H9 (cell line): ENCODE measurements at regions not wholly inside any gene's neighbourhood (a gene's known extent, or its start where the extent isn't known, plus 50 kb on each side); places are given as distances from the start of the nearest gene placed in this dataset.

Experiments used
- DNase-seq: peaks from one replicate; pipeline ENCODE4 v3.0.0-alpha.2; 2017
- H2AFZ ChIP-seq: one replicate; pipeline ENCODE4 v1.6.1; 2013; ENCODE audit warnings: mild to moderate bottlenecking, low read length, control low read depth, moderate library complexity
- H2AK5ac ChIP-seq: 2 replicates; pipeline ENCODE4 v1.6.1; 2013; ENCODE audit warnings: low read length, control low read depth, mixed read lengths; ENCODE audit not compliant: insufficient read length
- H2BK120ac ChIP-seq: one replicate; pipeline ENCODE4 v1.6.1; 2013; ENCODE audit warnings: low read depth, mild to moderate bottlenecking, low read length, control low read depth, inconsistent platforms; ENCODE audit not compliant: poor library complexity, severe bottlenecking
- H2BK12ac ChIP-seq: 2 replicates; pipeline ENCODE4 v1.6.1; 2013; ENCODE audit warnings: low read length, control low read depth, mixed read lengths, low read depth; ENCODE audit not compliant: insufficient read length
- H2BK15ac ChIP-seq: 2 replicates; pipeline ENCODE4 v1.6.1; 2013; ENCODE audit warnings: low read depth, low read length, control low read depth
- H2BK20ac ChIP-seq: one replicate; pipeline ENCODE4 v1.6.1; 2013; ENCODE audit warnings: low read depth, mild to moderate bottlenecking, low read length, control low read depth, inconsistent platforms; ENCODE audit not compliant: poor library complexity, severe bottlenecking
- H2BK5ac ChIP-seq: 2 replicates; pipeline ENCODE4 v1.6.1; 2013; ENCODE audit warnings: low read length, control low read depth, mixed read lengths; ENCODE audit not compliant: insufficient read length
- H3K14ac ChIP-seq: 2 replicates; pipeline ENCODE4 v1.6.1; 2013; ENCODE audit warnings: low read length, control low read depth; ENCODE audit not compliant: insufficient read depth
- H3K18ac ChIP-seq: 2 replicates; pipeline ENCODE4 v1.6.1; 2013; ENCODE audit warnings: low read depth, mild to moderate bottlenecking, mixed read lengths, low read length, control low read depth; ENCODE audit not compliant: insufficient read length
- H3K23ac ChIP-seq: 2 replicates; pipeline ENCODE4 v1.6.1; 2013; ENCODE audit warnings: low read length, control low read depth, mixed read lengths, low read depth; ENCODE audit not compliant: insufficient read length
- H3K23me2 ChIP-seq: 2 replicates; pipeline ENCODE4 v1.6.1; 2013; ENCODE audit warnings: low read depth, mild to moderate bottlenecking, mixed read lengths, low read length, control low read depth; ENCODE audit not compliant: insufficient read length, poor library complexity, severe bottlenecking
- H3K27ac ChIP-seq: 2 replicates; pipeline ENCODE4 v1.5.1; 2013; ENCODE audit warnings: low read length, control low read depth, mixed read lengths, low read depth; ENCODE audit not compliant: insufficient read length
- H3K27me3 ChIP-seq: 2 replicates; pipeline ENCODE4 v1.6.1; 2013; ENCODE audit warnings: low read length, control low read depth, inconsistent platforms; ENCODE audit not compliant: insufficient read depth
- H3K4ac ChIP-seq: 2 replicates; pipeline ENCODE4 v1.6.1; 2013; ENCODE audit warnings: low read depth, mild to moderate bottlenecking, control low read depth, inconsistent platforms, low read length, moderate library complexity
- H3K4me1 ChIP-seq: 2 replicates; pipeline ENCODE4 v1.6.1; 2013; ENCODE audit warnings: low read length, control low read depth, inconsistent platforms; ENCODE audit not compliant: insufficient read depth
- H3K4me2 ChIP-seq: 2 replicates; pipeline ENCODE4 v1.6.1; 2013; ENCODE audit warnings: low read length, control low read depth, mixed read lengths; ENCODE audit not compliant: insufficient read length, insufficient read depth
- H3K56ac ChIP-seq: 2 replicates; pipeline ENCODE4 v1.6.1; 2013; ENCODE audit warnings: low read depth, mild to moderate bottlenecking, mixed read lengths, low read length, control low read depth; ENCODE audit not compliant: insufficient read length
- H3K79me1 ChIP-seq: 2 replicates; pipeline ENCODE4 v1.6.1; 2013; ENCODE audit warnings: low read depth, mild to moderate bottlenecking, moderate library complexity, low read length, control low read depth, inconsistent platforms; ENCODE audit not compliant: insufficient read depth, poor library complexity, severe bottlenecking
- H3K79me2 ChIP-seq: 2 replicates; pipeline ENCODE4 v1.6.1; 2013; ENCODE audit warnings: low read length, control low read depth, inconsistent platforms; ENCODE audit not compliant: insufficient read depth
- H3K9ac ChIP-seq: 2 replicates; pipeline ENCODE4 v1.6.1; 2013; ENCODE audit warnings: low read length, control low read depth, mixed read lengths; ENCODE audit not compliant: insufficient read length; ENCODE audit errors: extremely low read depth
- H3K9me3 ChIP-seq: one replicate; pipeline ENCODE4 v1.6.1; 2013; ENCODE audit warnings: low read depth, low read length, inconsistent platforms; ENCODE audit not compliant: control insufficient read depth
- H3T11ph ChIP-seq: one replicate; pipeline ENCODE4 v1.6.1; 2013; ENCODE audit warnings: mild to moderate bottlenecking, low read length, control low read depth, inconsistent platforms
- H4K20me1 ChIP-seq: one replicate; pipeline ENCODE4 v1.6.1; 2013; ENCODE audit not compliant: control insufficient read depth, insufficient read length, insufficient read depth
- H4K5ac ChIP-seq: 2 replicates; pipeline ENCODE4 v1.6.1; 2013; ENCODE audit warnings: low read depth, mild to moderate bottlenecking, mixed read lengths, low read length, control low read depth; ENCODE audit not compliant: insufficient read length
- H4K8ac ChIP-seq: replicated peaks from 2 replicates; pipeline ENCODE4 v1.6.1; 2013; ENCODE audit warnings: low read length, control low read depth, mixed read lengths, low read depth; ENCODE audit not compliant: insufficient read length
- H4K91ac ChIP-seq: 2 replicates; pipeline ENCODE4 v1.6.1; 2013; ENCODE audit warnings: low read depth, mild to moderate bottlenecking, moderate library complexity, mixed read lengths, low read length, control low read depth; ENCODE audit not compliant: insufficient read length
- H3K27ac Mint-ChIP-seq, 3 experiments: 2 replicates in 2 of 3; 3 replicates in 1 of 3; pipeline ENCODE4 v1.8.0; 2020 to 2021; ENCODE audit warnings: mixed read lengths in 3 of 3, mild to moderate bottlenecking in 1 of 3, moderate library complexity in 1 of 3
- H3K27me3 Mint-ChIP-seq: 2 replicates; pipeline ENCODE4 v1.8.0; 2021; ENCODE audit warnings: low read depth, mild to moderate bottlenecking, moderate library complexity, mixed read lengths
- H3K36me3 Mint-ChIP-seq, 3 experiments: 2 replicates in 2 of 3; 3 replicates in 1 of 3; pipeline ENCODE4 v1.8.0; 2020 to 2021; ENCODE audit warnings: low read depth in 3 of 3, mixed read lengths in 3 of 3; ENCODE audit not compliant: insufficient read depth in 1 of 3
- H3K4me1 Mint-ChIP-seq, 2 experiments: 2 replicates each; pipeline ENCODE4 v1.8.0; 2020; ENCODE audit warnings: mixed read lengths in 2 of 2
- H3K4me3 Mint-ChIP-seq, 2 experiments: 2 replicates in 1 of 2; 3 replicates in 1 of 2; pipeline ENCODE4 v1.8.0; 2020 to 2021; ENCODE audit warnings: mild to moderate bottlenecking in 2 of 2, mixed read lengths in 2 of 2, moderate library complexity in 1 of 2
- H3K9me3 Mint-ChIP-seq, 2 experiments: 2 replicates in 1 of 2; 3 replicates in 1 of 2; pipeline ENCODE4 v1.8.0; 2020; ENCODE audit warnings: mild to moderate bottlenecking in 2 of 2, mixed read lengths in 2 of 2, moderate library complexity in 1 of 2
- CTCF ChIP-seq: fragments of 200-600 bp; sonication (generic); conservative IDR thresholded peaks from 3 replicates; pipeline ENCODE4 v1.8.0; 2021; ENCODE audit warnings: antibody characterized with exemption, mild to moderate bottlenecking
- WGBS: extraction: QIAGEN DNeasy Blood & Tissue Kit; methylation state at CpG from one replicate; pipeline ENCODE4 v1.1.7; 2013; ENCODE audit warnings: missing lambda C conversion rate, low lambda C conversion rate, mixed read lengths; ENCODE audit not compliant: insufficient read length; ENCODE audit errors: extremely low coverage; 5-methylcytosine and 5-hydroxymethylcytosine counted together

DNA sequence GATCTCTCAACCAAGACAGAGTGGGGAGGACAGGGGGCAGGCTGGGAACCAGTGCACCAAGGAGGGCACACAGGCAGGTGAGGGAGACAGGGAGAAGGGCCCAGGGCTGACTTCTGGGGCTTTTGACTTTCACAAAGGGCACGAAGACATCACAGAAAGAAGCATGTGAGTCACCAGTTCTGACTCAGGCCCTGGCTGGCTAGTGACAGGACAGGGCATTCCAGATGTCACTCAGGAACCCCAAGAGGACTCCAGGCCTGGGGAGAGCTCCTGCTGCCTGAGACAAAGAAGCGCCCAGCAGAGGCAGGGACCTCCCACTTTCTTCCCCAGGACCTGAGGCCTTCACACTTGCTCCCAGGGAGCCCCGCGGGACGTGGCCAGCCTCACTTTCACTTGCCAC is 497.2 kb downstream of the BUD13 start:
- no peak overlapping the region for H4K91ac ChIP-seq
- no peak overlapping the region for H4K8ac ChIP-seq
- H2BK5ac ChIP-seq: no peak overlapping the region
- H3K4me2 ChIP-seq: no peak overlapping the region
- no peaks in the 10 kb centered on the region for H3K27me3 ChIP-seq
- peaks cover 1% of the 10 kb centered on the region for H3K27me3 Mint-ChIP-seq
- H3K56ac ChIP-seq: no peak overlapping the region
- H3K9me3 ChIP-seq: no peaks in the 10 kb centered on the region
- no peak overlapping the region for H2BK15ac ChIP-seq
- no peak overlapping the region for H3K18ac ChIP-seq
- H3K4ac ChIP-seq: no peak overlapping the region
- H3K27ac ChIP-seq: no peak overlapping the region
- H2BK12ac ChIP-seq: no peak overlapping the region
- no peak for DNase-seq
- no peak overlapping the region for H3K9ac ChIP-seq
- no peak overlapping the region for H2AFZ ChIP-seq
- H3K36me3 Mint-ChIP-seq: no peaks in the 10 kb centered on the region
- no peaks in the 10 kb centered on the region for H3K79me1 ChIP-seq
- H3K14ac ChIP-seq: no peak overlapping the region
- no peaks in the 10 kb centered on the region for H4K20me1 ChIP-seq
- no peaks in the 10 kb centered on the region for H3K79me2 ChIP-seq
- no peak for TF ChIP-seq CTCF
- no peaks in the 10 kb centered on the region for H3K9me3 Mint-ChIP-seq
- H3T11ph ChIP-seq: no peak overlapping the region
- H3K4me3 Mint-ChIP-seq: no peak overlapping the region; a peak in 1 of 5 replicates
- H2BK120ac ChIP-seq: no peak overlapping the region
- no peak overlapping the region for H3K23ac ChIP-seq
- H3K23me2 ChIP-seq: no peaks in the 10 kb centered on the region
- H4K5ac ChIP-seq: no peak overlapping the region
- H3K4me1 ChIP-seq: no peaks in the 10 kb centered on the region; the same call in 1 of the 2 replicates
- no peak overlapping the region for H2BK20ac ChIP-seq
- no CpG with 5 or more reads among the region's 5 CpGs for WGBS
- H3K4me1 Mint-ChIP-seq: peaks cover 0 to 5% of the 10 kb centered on the region in 2 experiments; a peak in 2 of 4 replicates
- no peak overlapping the region for H2AK5ac ChIP-seq
- no peak overlapping the region; a peak in 2 of 7 replicates for H3K27ac Mint-ChIP-seq
